ENCODE measurements at regions not wholly inside any gene's neighbourhood (a gene's known extent, or its start where the extent isn't known, plus 50 kb on each side); places are given as distances from the start of the nearest gene placed in this dataset.

DNA sequence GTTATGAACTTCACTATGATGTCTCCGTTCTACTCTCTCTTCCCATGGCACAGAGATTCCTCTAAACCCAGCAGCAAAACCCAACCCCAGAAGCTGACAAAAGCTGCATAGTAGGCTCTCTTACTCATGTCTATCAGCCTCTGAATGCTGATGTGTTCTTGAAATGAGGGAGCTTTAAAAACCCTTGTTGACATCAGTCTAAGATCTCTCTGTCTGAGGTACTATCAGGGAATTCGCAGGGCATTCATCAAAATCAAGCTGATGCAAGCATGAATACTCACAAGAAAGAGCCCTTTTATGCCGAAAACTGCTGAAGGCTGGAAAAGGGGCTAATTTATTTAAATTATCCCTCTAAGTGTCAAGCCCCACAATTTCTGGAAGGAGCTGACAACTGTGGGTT lies 710.6 kb upstream of the FANCL start:
- no peak overlapping the region for H3K9ac ChIP-seq (ENCODE audit: low read depth in 2 of 2, low read length in 2 of 2)
- H3K27me3 ChIP-seq = no peaks in the 10 kb centered on the region
- H3K4me3 ChIP-seq = no peak overlapping the region
- H3K4me1 ChIP-seq = no peaks in the 10 kb centered on the region
- no peak overlapping the region for H3K27ac ChIP-seq
- no peaks in the 10 kb centered on the region for H3K36me3 ChIP-seq
- TF ChIP-seq, protein P1, sequence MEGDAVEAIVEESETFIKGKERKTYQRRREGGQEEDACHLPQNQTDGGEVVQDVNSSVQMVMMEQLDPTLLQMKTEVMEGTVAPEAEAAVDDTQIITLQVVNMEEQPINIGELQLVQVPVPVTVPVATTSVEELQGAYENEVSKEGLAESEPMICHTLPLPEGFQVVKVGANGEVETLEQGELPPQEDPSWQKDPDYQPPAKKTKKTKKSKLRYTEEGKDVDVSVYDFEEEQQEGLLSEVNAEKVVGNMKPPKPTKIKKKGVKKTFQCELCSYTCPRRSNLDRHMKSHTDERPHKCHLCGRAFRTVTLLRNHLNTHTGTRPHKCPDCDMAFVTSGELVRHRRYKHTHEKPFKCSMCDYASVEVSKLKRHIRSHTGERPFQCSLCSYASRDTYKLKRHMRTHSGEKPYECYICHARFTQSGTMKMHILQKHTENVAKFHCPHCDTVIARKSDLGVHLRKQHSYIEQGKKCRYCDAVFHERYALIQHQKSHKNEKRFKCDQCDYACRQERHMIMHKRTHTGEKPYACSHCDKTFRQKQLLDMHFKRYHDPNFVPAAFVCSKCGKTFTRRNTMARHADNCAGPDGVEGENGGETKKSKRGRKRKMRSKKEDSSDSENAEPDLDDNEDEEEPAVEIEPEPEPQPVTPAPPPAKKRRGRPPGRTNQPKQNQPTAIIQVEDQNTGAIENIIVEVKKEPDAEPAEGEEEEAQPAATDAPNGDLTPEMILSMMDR (IDR thresholded peaks at IDR 0.05) = no peak
- intact Hi-C loops (cut with DNase I) = no loop called here
- H3K9me3 ChIP-seq = no peaks in the 10 kb centered on the region
- DNase-seq = no peak

- H3K4me3 ChIP-seq = no peak overlapping the region
- TF ChIP-seq, protein P1 (IDR thresholded peaks at IDR 0.05) = no peak
Observed at GRCh38 chr2:58950795-58951462, 709.8 kb upstream of the FANCL start.

GRCh38 chr2:58939388-58939787 lies 698.3 kb upstream of the FANCL start:
- Histone ChIP-seq H3K4me1 (no peaks in the 10 kb centered on the region), H3K27me3 (no peaks in the 10 kb centered on the region), H3K9ac (ENCODE audit: low read depth in 2 of 2, low read length in 2 of 2) (no peak overlapping the region), H3K27ac (no peak overlapping the region), H3K9me3 (no peaks in the 10 kb centered on the region), H3K36me3 (no peaks in the 10 kb centered on the region), H3K4me3 (no peak overlapping the region)
- intact Hi-C loops (cut with DNase I) = no loop called here
- TF ChIP-seq, protein P1 (IDR thresholded peaks at IDR 0.05) = no peak
- no peak for DNase-seq

More at GRCh38 chr2:58950795-58951462, 709.8 kb upstream of the FANCL start:
- Histone ChIP-seq H3K9me3 (no peaks in the 10 kb centered on the region), H3K36me3 (no peaks in the 10 kb centered on the region), H3K4me1 (no peaks in the 10 kb centered on the region), H3K27ac (no peak overlapping the region), H3K27me3 (no peaks in the 10 kb centered on the region), H3K9ac (ENCODE audit: low read depth in 2 of 2, low read length in 2 of 2) (no peak overlapping the region)
- intact Hi-C loops (cut with DNase I) = no loop called here
- no peak for DNase-seq

DNA sequence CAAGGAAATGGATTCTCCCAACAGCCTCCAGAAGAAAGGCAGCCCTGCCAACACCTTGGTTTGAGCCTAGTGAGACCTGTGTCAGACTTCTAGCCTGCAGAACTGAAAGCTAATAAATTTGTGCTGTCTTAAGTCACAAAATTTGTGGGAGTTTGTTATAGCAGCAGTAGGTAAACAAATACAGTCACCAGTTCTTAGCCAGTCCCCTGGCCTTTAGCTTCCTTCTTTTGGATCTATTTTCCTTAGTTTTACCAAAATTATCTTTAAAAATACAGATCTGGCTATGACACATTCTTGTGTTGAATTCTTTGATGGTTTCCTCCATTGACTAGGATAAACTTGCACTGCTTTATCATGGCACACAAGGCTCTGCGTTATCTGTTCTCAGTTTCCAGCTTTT lies 697.9 kb upstream of the FANCL start:
- intact Hi-C loops (cut with DNase I) = no loop called here
- TF ChIP-seq, protein P1 (IDR thresholded peaks at IDR 0.05) = no peak
- no peaks in the 10 kb centered on the region for H3K36me3 ChIP-seq

GRCh38 chr2:58932801-58933200 lies 691.7 kb upstream of the FANCL start:
- Histone ChIP-seq H3K27ac (no peak overlapping the region), H3K9me3 (no peaks in the 10 kb centered on the region), H3K4me1 (no peaks in the 10 kb centered on the region), H3K27me3 (no peaks in the 10 kb centered on the region), H3K4me3 (no peak overlapping the region), H3K9ac (ENCODE audit: low read depth in 2 of 2, low read length in 2 of 2) (no peak overlapping the region), H3K36me3 (no peaks in the 10 kb centered on the region)
- TF ChIP-seq, protein P1 (IDR thresholded peaks at IDR 0.05) = no peak
- intact Hi-C loops (cut with DNase I) = no loop called here
- DNase-seq = no peak

More for the DNA sequence above, 697.9 kb upstream of the FANCL start:
- Histone ChIP-seq H3K27me3 (no peaks in the 10 kb centered on the region), H3K9ac (ENCODE audit: low read depth in 2 of 2, low read length in 2 of 2) (no peak overlapping the region), H3K4me3 (no peak overlapping the region), H3K9me3 (no peaks in the 10 kb centered on the region), H3K27ac (no peak overlapping the region), H3K4me1 (no peaks in the 10 kb centered on the region)
- no peak for DNase-seq
